H9 (cell line): ENCODE measurements at regions not wholly inside any gene's neighbourhood (a gene's known extent, or its start where the extent isn't known, plus 50 kb on each side); places are given as distances from the start of the nearest gene placed in this dataset.

Source experiments
- DNase-seq: peaks from one replicate; pipeline ENCODE4 v3.0.0-alpha.2; 2017
- H2AFZ ChIP-seq: one replicate; pipeline ENCODE4 v1.6.1; 2013; ENCODE audit warnings: mild to moderate bottlenecking, low read length, control low read depth, moderate library complexity
- H2AK5ac ChIP-seq: 2 replicates; pipeline ENCODE4 v1.6.1; 2013; ENCODE audit warnings: low read length, control low read depth, mixed read lengths; ENCODE audit not compliant: insufficient read length
- H2BK120ac ChIP-seq: one replicate; pipeline ENCODE4 v1.6.1; 2013; ENCODE audit warnings: low read depth, mild to moderate bottlenecking, low read length, control low read depth, inconsistent platforms; ENCODE audit not compliant: poor library complexity, severe bottlenecking
- H2BK12ac ChIP-seq: 2 replicates; pipeline ENCODE4 v1.6.1; 2013; ENCODE audit warnings: low read length, control low read depth, mixed read lengths, low read depth; ENCODE audit not compliant: insufficient read length
- H2BK15ac ChIP-seq: 2 replicates; pipeline ENCODE4 v1.6.1; 2013; ENCODE audit warnings: low read depth, low read length, control low read depth
- H2BK20ac ChIP-seq: one replicate; pipeline ENCODE4 v1.6.1; 2013; ENCODE audit warnings: low read depth, mild to moderate bottlenecking, low read length, control low read depth, inconsistent platforms; ENCODE audit not compliant: poor library complexity, severe bottlenecking
- H2BK5ac ChIP-seq: 2 replicates; pipeline ENCODE4 v1.6.1; 2013; ENCODE audit warnings: low read length, control low read depth, mixed read lengths; ENCODE audit not compliant: insufficient read length
- H3K14ac ChIP-seq: 2 replicates; pipeline ENCODE4 v1.6.1; 2013; ENCODE audit warnings: low read length, control low read depth; ENCODE audit not compliant: insufficient read depth
- H3K18ac ChIP-seq: 2 replicates; pipeline ENCODE4 v1.6.1; 2013; ENCODE audit warnings: low read depth, mild to moderate bottlenecking, mixed read lengths, low read length, control low read depth; ENCODE audit not compliant: insufficient read length
- H3K23ac ChIP-seq: 2 replicates; pipeline ENCODE4 v1.6.1; 2013; ENCODE audit warnings: low read length, control low read depth, mixed read lengths, low read depth; ENCODE audit not compliant: insufficient read length
- H3K23me2 ChIP-seq: 2 replicates; pipeline ENCODE4 v1.6.1; 2013; ENCODE audit warnings: low read depth, mild to moderate bottlenecking, mixed read lengths, low read length, control low read depth; ENCODE audit not compliant: insufficient read length, poor library complexity, severe bottlenecking
- H3K27ac ChIP-seq: 2 replicates; pipeline ENCODE4 v1.5.1; 2013; ENCODE audit warnings: low read length, control low read depth, mixed read lengths, low read depth; ENCODE audit not compliant: insufficient read length
- H3K27me3 ChIP-seq: 2 replicates; pipeline ENCODE4 v1.6.1; 2013; ENCODE audit warnings: low read length, control low read depth, inconsistent platforms; ENCODE audit not compliant: insufficient read depth
- H3K4ac ChIP-seq: 2 replicates; pipeline ENCODE4 v1.6.1; 2013; ENCODE audit warnings: low read depth, mild to moderate bottlenecking, control low read depth, inconsistent platforms, low read length, moderate library complexity
- H3K4me1 ChIP-seq: 2 replicates; pipeline ENCODE4 v1.6.1; 2013; ENCODE audit warnings: low read length, control low read depth, inconsistent platforms; ENCODE audit not compliant: insufficient read depth
- H3K4me2 ChIP-seq: 2 replicates; pipeline ENCODE4 v1.6.1; 2013; ENCODE audit warnings: low read length, control low read depth, mixed read lengths; ENCODE audit not compliant: insufficient read length, insufficient read depth
- H3K56ac ChIP-seq: 2 replicates; pipeline ENCODE4 v1.6.1; 2013; ENCODE audit warnings: low read depth, mild to moderate bottlenecking, mixed read lengths, low read length, control low read depth; ENCODE audit not compliant: insufficient read length
- H3K79me1 ChIP-seq: 2 replicates; pipeline ENCODE4 v1.6.1; 2013; ENCODE audit warnings: low read depth, mild to moderate bottlenecking, moderate library complexity, low read length, control low read depth, inconsistent platforms; ENCODE audit not compliant: insufficient read depth, poor library complexity, severe bottlenecking
- H3K79me2 ChIP-seq: 2 replicates; pipeline ENCODE4 v1.6.1; 2013; ENCODE audit warnings: low read length, control low read depth, inconsistent platforms; ENCODE audit not compliant: insufficient read depth
- H3K9ac ChIP-seq: 2 replicates; pipeline ENCODE4 v1.6.1; 2013; ENCODE audit warnings: low read length, control low read depth, mixed read lengths; ENCODE audit not compliant: insufficient read length; ENCODE audit errors: extremely low read depth
- H3K9me3 ChIP-seq: one replicate; pipeline ENCODE4 v1.6.1; 2013; ENCODE audit warnings: low read depth, low read length, inconsistent platforms; ENCODE audit not compliant: control insufficient read depth
- H3T11ph ChIP-seq: one replicate; pipeline ENCODE4 v1.6.1; 2013; ENCODE audit warnings: mild to moderate bottlenecking, low read length, control low read depth, inconsistent platforms
- H4K20me1 ChIP-seq: one replicate; pipeline ENCODE4 v1.6.1; 2013; ENCODE audit not compliant: control insufficient read depth, insufficient read length, insufficient read depth
- H4K5ac ChIP-seq: 2 replicates; pipeline ENCODE4 v1.6.1; 2013; ENCODE audit warnings: low read depth, mild to moderate bottlenecking, mixed read lengths, low read length, control low read depth; ENCODE audit not compliant: insufficient read length
- H4K8ac ChIP-seq: replicated peaks from 2 replicates; pipeline ENCODE4 v1.6.1; 2013; ENCODE audit warnings: low read length, control low read depth, mixed read lengths, low read depth; ENCODE audit not compliant: insufficient read length
- H4K91ac ChIP-seq: 2 replicates; pipeline ENCODE4 v1.6.1; 2013; ENCODE audit warnings: low read depth, mild to moderate bottlenecking, moderate library complexity, mixed read lengths, low read length, control low read depth; ENCODE audit not compliant: insufficient read length
- H3K27ac Mint-ChIP-seq, 3 experiments: 2 replicates in 2 of 3; 3 replicates in 1 of 3; pipeline ENCODE4 v1.8.0; 2020 to 2021; ENCODE audit warnings: mixed read lengths in 3 of 3, mild to moderate bottlenecking in 1 of 3, moderate library complexity in 1 of 3
- H3K27me3 Mint-ChIP-seq: 2 replicates; pipeline ENCODE4 v1.8.0; 2021; ENCODE audit warnings: low read depth, mild to moderate bottlenecking, moderate library complexity, mixed read lengths
- H3K36me3 Mint-ChIP-seq, 3 experiments: 2 replicates in 2 of 3; 3 replicates in 1 of 3; pipeline ENCODE4 v1.8.0; 2020 to 2021; ENCODE audit warnings: low read depth in 3 of 3, mixed read lengths in 3 of 3; ENCODE audit not compliant: insufficient read depth in 1 of 3
- H3K4me1 Mint-ChIP-seq, 2 experiments: 2 replicates each; pipeline ENCODE4 v1.8.0; 2020; ENCODE audit warnings: mixed read lengths in 2 of 2
- H3K4me3 Mint-ChIP-seq, 2 experiments: 2 replicates in 1 of 2; 3 replicates in 1 of 2; pipeline ENCODE4 v1.8.0; 2020 to 2021; ENCODE audit warnings: mild to moderate bottlenecking in 2 of 2, mixed read lengths in 2 of 2, moderate library complexity in 1 of 2
- H3K9me3 Mint-ChIP-seq, 2 experiments: 2 replicates in 1 of 2; 3 replicates in 1 of 2; pipeline ENCODE4 v1.8.0; 2020; ENCODE audit warnings: mild to moderate bottlenecking in 2 of 2, mixed read lengths in 2 of 2, moderate library complexity in 1 of 2
- CTCF ChIP-seq: fragments of 200-600 bp; sonication (generic); conservative IDR thresholded peaks from 3 replicates; pipeline ENCODE4 v1.8.0; 2021; ENCODE audit warnings: antibody characterized with exemption, mild to moderate bottlenecking
- WGBS: extraction: QIAGEN DNeasy Blood & Tissue Kit; methylation state at CpG from one replicate; pipeline ENCODE4 v1.1.7; 2013; ENCODE audit warnings: missing lambda C conversion rate, low lambda C conversion rate, mixed read lengths; ENCODE audit not compliant: insufficient read length; ENCODE audit errors: extremely low coverage; 5-methylcytosine and 5-hydroxymethylcytosine counted together

GRCh38 chr15:94536549-94536948, 305.2 kb downstream of the MCTP2 start:
- Histone ChIP-seq H2BK20ac (no peak overlapping the region), H3T11ph (no peak overlapping the region), H2BK15ac (no peak overlapping the region), H3K14ac (no peak overlapping the region), H2AFZ (no peak overlapping the region), H3K23me2 (no peaks in the 10 kb centered on the region), H3K23ac (no peak overlapping the region), H2BK12ac (no peak overlapping the region), H2BK120ac (no peak overlapping the region), H3K79me1 (no peaks in the 10 kb centered on the region), H3K4me1 (peaks cover 7% of the 10 kb centered on the region), H3K4ac (no peak overlapping the region), H4K20me1 (no peaks in the 10 kb centered on the region), H4K5ac (no peak overlapping the region), H2AK5ac (no peak overlapping the region), H4K8ac (no peak overlapping the region), H3K18ac (no peak overlapping the region), H3K9ac (no peak overlapping the region), H3K9me3 (no peaks in the 10 kb centered on the region), H3K4me2 (no peak overlapping the region), H3K79me2 (no peaks in the 10 kb centered on the region), H2BK5ac (no peak overlapping the region), H3K56ac (no peak overlapping the region), H4K91ac (no peak overlapping the region), H3K27ac (no peak overlapping the region), H3K27me3 (no peaks in the 10 kb centered on the region)
- no peak overlapping the region for H3K4me3 Mint-ChIP-seq
- no peak for DNase-seq
- peaks cover 0 to 2% of the 10 kb centered on the region in 2 experiments; a peak in 2 of 5 replicates for H3K9me3 Mint-ChIP-seq
- H3K4me1 Mint-ChIP-seq: peaks cover 14 to 32% of the 10 kb centered on the region in 2 experiments
- no CpG with 5 or more reads among the region's 3 CpGs for WGBS
- no peaks in the 10 kb centered on the region for H3K27me3 Mint-ChIP-seq
- no peak overlapping the region for H3K27ac Mint-ChIP-seq
- TF ChIP-seq CTCF: no peak
- H3K36me3 Mint-ChIP-seq: no peaks in the 10 kb centered on the region; a peak in 3 of 7 replicates
